NCI-H82 treated with DMSO at 0.1 percent for 48 hours (cell line): ENCODE measurements at regions not wholly inside any gene's neighbourhood (a gene's known extent, or its start where the extent isn't known, plus 50 kb on each side); places are given as distances from the start of the nearest gene placed in this dataset.

Source experiments
- DNase-seq: peaks from one replicate; lab custom pipeline; 2025; ENCODE audit not compliant: unreplicated experiment; lab: John Stamatoyannopoulos, UW

DNA sequence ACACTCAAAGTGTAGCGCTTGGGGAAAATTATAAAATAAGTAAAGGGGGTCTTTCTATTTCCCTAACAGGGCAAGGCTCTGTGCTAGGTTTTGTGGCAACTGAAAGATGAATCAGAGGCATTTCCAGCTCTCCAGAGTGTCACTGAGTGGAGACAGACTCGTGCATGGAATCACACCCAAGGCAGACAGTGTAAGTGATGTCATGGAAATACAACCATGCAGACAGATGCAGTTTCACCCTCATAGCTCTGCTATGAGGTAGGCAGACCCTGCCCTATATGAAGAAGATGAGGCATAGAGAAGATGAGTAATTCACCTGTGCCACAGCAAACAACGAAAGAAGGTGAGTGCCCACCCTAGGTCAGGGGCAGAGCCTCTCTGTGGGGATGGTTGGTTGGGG, 57.2 kb upstream of the PITRM1 start:
- DNase-seq, result no peak

GRCh38 chr10:3228629-3228945, 56.0 kb upstream of the PITRM1 start:
- no peak for DNase-seq

DNA sequence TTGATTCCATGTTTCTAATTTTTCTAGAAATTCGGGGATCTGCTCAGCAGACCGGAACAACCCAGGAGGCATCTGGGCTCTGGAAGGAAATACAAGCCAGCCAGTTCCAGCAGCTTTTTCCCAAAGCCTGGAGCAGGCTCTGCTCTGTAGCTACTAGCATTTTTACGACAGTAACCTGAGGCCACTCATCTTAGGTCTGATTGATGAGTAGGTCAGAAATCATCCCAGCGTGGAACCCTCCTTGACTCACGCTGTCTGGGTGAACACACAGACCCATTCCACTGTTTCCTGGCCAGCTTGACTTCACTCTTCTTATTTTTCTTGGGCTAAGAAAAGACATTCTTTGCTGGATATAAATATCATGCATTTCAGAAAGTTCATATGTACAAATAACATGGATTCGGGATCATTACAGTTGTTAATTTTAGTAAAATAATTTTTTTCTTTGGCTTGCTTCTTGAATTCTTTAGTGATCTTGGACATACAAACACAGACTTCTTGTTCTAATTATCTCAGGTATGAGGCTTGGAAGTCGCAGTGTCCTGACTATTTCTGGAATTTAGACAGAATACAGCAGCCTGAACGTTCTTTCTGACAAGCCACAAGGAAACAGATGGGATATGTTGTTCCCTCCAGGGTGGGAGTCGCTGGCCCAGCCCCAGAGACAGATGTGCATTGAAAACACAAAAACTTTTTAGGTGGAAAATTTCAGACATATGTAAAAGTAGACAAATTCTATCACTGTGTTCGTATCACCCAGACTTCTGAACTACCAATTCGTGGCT, 54.6 kb upstream of the PITRM1 start:
- no peak for DNase-seq

DNA sequence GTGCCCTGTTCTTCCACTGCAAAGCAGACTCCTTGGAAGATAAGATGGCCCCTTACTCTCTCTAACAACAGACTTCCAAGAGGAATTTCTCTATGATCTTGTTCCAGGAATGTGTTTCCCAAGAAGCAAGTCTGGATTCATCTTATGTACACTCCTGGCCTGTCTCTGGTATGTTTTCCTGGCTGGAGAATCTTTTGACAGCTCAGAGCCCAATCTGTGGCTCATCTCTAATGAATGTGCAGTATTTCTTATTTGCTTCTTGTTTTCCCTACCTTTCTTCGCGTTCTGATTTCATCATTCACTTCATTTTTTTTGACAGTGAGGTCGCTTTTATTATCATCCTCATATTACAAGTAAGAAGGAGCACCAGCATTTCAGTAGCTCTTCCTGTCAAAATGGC, 53.0 kb upstream of the PITRM1 start:
- DNase-seq, result no peak

GRCh38 chr10:3224241-3224640, 51.7 kb upstream of the PITRM1 start:
- no peak for DNase-seq

DNA sequence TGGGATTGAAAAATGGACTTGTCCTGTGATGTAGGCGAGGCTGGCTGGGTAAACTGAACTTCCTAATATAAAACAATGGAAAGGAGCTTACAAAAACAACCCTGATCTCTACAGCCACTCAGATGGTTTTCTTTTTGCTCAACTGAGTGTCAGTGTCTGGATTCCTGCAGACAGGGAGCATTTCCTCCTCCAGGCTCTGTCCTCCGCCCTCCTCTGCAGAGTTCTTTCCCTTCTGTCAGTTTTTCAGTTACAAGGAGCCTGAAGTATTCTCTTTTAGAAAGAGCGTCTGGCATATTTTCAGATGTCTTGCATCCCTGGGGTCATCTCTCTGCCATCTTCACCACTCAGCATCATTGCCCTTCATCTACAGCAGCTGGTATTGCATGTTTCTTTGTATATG, 50.0 kb upstream of the PITRM1 start:
- no peak for DNase-seq
